ENCODE measurements at regions not wholly inside any gene's neighbourhood (a gene's known extent, or its start where the extent isn't known, plus 50 kb on each side); places are given as distances from the start of the nearest gene placed in this dataset.

GRCh38 chr15:23924686-23925085 is 237.6 kb upstream of the NDN start (continued):
- TF ChIP-seq, protein P1, sequence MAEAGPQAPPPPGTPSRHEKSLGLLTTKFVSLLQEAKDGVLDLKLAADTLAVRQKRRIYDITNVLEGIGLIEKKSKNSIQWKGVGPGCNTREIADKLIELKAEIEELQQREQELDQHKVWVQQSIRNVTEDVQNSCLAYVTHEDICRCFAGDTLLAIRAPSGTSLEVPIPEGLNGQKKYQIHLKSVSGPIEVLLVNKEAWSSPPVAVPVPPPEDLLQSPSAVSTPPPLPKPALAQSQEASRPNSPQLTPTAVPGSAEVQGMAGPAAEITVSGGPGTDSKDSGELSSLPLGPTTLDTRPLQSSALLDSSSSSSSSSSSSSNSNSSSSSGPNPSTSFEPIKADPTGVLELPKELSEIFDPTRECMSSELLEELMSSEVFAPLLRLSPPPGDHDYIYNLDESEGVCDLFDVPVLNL (CRISPR knock-in tag; IDR thresholded peaks at IDR 0.05; ENCODE audit: borderline replicate concordance, low read depth): no peak
- TF ChIP-seq RELA (CRISPR knock-in tag; IDR thresholded peaks at IDR 0.05; ENCODE audit: borderline replicate concordance): no peak
- no peak for TF ChIP-seq MLX (CRISPR knock-in tag; IDR thresholded peaks at IDR 0.05)
- TF ChIP-seq USF1 (CRISPR knock-in tag; IDR thresholded peaks at IDR 0.05): no peak
- no peak for TF ChIP-seq TEAD4 (CRISPR knock-in tag; IDR thresholded peaks at IDR 0.05)
- TF ChIP-seq, protein P2, sequence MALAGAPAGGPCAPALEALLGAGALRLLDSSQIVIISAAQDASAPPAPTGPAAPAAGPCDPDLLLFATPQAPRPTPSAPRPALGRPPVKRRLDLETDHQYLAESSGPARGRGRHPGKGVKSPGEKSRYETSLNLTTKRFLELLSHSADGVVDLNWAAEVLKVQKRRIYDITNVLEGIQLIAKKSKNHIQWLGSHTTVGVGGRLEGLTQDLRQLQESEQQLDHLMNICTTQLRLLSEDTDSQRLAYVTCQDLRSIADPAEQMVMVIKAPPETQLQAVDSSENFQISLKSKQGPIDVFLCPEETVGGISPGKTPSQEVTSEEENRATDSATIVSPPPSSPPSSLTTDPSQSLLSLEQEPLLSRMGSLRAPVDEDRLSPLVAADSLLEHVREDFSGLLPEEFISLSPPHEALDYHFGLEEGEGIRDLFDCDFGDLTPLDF (CRISPR knock-in tag; IDR thresholded peaks at IDR 0.05): no peak
- no peak for TF ChIP-seq ESRRA (CRISPR knock-in tag; IDR thresholded peaks at IDR 0.05; ENCODE audit: borderline replicate concordance)
- TF ChIP-seq GABPB1 (CRISPR knock-in tag; IDR thresholded peaks at IDR 0.05): no peak
- no peak for TF ChIP-seq ZNF263 (CRISPR knock-in tag; IDR thresholded peaks at IDR 0.05; ENCODE audit: low read depth)
- no peak for TF ChIP-seq CREM (CRISPR knock-in tag; IDR thresholded peaks at IDR 0.05)
- no peak for TF ChIP-seq EMX1 (CRISPR knock-in tag; IDR thresholded peaks at IDR 0.05)
- no peak for TF ChIP-seq FOXP4 (CRISPR knock-in tag; IDR thresholded peaks at IDR 0.05)
- TF ChIP-seq ZNF512 (CRISPR knock-in tag; IDR thresholded peaks at IDR 0.05; ENCODE audit: borderline replicate concordance): no peak

GRCh38 chr15:23954931-23955330 is 267.8 kb upstream of the NDN start:
- ATAC-seq: no peak
- DNase-seq (ENCODE audit: low spot score): no peak
- no peak overlapping the region for H3K27ac Mint-ChIP-seq
- H3K4me3 Mint-ChIP-seq: no peak overlapping the region
- no peaks in the 10 kb centered on the region for H3K4me1 Mint-ChIP-seq
- H3K27me3 Mint-ChIP-seq (ENCODE audit: low read depth): no peaks in the 10 kb centered on the region
- H3K36me3 Mint-ChIP-seq: peaks cover 33% of the 10 kb centered on the region
- ChIA-PET POLR2A (no interaction called here), CTCF (no interaction called here)
- peaks cover 51% of the 10 kb centered on the region for H3K9me3 Mint-ChIP-seq
- TF ChIP-seq CTCF (IDR thresholded peaks at IDR 0.05): no peak
- TF ChIP-seq NFYB (CRISPR knock-in tag; conservative IDR thresholded peaks at IDR 0.05; ENCODE audit: low read depth): no peak
- no peak for TF ChIP-seq FOXK1 (CRISPR knock-in tag; IDR thresholded peaks at IDR 0.05)
- no peak for TF ChIP-seq HMGA2 (CRISPR knock-in tag; IDR thresholded peaks at IDR 0.05)
- TF ChIP-seq OVOL2 (CRISPR knock-in tag; IDR thresholded peaks at IDR 0.05; ENCODE audit: borderline replicate concordance): no peak
- TF ChIP-seq JUN (CRISPR knock-in tag; IDR thresholded peaks at IDR 0.05): no peak
- TF ChIP-seq USF1 (CRISPR knock-in tag; IDR thresholded peaks at IDR 0.05): no peak
- TF ChIP-seq, protein P3, sequence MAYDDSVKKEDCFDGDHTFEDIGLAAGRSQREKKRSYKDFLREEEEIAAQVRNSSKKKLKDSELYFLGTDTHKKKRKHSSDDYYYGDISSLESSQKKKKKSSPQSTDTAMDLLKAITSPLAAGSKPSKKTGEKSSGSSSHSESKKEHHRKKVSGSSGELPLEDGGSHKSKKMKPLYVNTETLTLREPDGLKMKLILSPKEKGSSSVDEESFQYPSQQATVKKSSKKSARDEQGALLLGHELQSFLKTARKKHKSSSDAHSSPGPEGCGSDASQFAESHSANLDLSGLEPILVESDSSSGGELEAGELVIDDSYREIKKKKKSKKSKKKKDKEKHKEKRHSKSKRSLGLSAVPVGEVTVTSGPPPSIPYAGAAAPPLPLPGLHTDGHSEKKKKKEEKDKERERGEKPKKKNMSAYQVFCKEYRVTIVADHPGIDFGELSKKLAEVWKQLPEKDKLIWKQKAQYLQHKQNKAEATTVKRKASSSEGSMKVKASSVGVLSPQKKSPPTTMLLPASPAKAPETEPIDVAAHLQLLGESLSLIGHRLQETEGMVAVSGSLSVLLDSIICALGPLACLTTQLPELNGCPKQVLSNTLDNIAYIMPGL (CRISPR knock-in tag; IDR thresholded peaks at IDR 0.05): no peak
- no peak for TF ChIP-seq ATF1 (CRISPR knock-in tag; IDR thresholded peaks at IDR 0.05)
- TF ChIP-seq, protein P4, sequence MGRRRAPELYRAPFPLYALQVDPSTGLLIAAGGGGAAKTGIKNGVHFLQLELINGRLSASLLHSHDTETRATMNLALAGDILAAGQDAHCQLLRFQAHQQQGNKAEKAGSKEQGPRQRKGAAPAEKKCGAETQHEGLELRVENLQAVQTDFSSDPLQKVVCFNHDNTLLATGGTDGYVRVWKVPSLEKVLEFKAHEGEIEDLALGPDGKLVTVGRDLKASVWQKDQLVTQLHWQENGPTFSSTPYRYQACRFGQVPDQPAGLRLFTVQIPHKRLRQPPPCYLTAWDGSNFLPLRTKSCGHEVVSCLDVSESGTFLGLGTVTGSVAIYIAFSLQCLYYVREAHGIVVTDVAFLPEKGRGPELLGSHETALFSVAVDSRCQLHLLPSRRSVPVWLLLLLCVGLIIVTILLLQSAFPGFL (CRISPR knock-in tag; IDR thresholded peaks at IDR 0.05; ENCODE audit: borderline replicate concordance): no peak
